Fibroblast of skin of back (primary cell): ENCODE measurements at regions not wholly inside any gene's neighbourhood (a gene's known extent, or its start where the extent isn't known, plus 50 kb on each side); places are given as distances from the start of the nearest gene placed in this dataset.

ENCODE experiments used
- DNase-seq: peaks from one replicate; pipeline ENCODE4 v3.0.0-alpha.2; 2013

GRCh38 chr4:110900213-110900769, 277.4 kb upstream of the PITX2 start:
- peak; percentile 54 for DNase-seq

DNA sequence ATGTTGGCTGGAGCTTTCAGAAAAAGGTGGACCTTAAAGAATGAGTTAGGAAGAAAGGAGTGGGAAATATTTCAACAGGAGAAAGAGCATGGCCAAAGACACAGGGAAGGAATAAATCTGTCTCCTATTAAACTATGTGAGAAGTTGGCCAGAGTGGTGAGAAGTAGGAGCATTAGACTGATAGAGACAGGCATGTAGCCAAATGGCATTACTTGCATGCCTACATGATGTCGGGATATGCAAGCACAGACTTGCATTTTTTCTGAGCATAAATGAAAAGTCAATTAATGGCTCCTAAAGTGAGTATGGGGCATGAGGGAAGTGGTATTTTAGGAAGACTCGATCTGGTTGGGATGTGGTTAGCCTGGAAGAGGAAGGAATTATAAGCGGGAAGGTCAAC, 279.6 kb upstream of the PITX2 start:
- DNase-seq: peak; percentile 52

GRCh38 chr4:110904435-110905065, 281.7 kb upstream of the PITX2 start:
- peak; percentile 50 for DNase-seq

DNA sequence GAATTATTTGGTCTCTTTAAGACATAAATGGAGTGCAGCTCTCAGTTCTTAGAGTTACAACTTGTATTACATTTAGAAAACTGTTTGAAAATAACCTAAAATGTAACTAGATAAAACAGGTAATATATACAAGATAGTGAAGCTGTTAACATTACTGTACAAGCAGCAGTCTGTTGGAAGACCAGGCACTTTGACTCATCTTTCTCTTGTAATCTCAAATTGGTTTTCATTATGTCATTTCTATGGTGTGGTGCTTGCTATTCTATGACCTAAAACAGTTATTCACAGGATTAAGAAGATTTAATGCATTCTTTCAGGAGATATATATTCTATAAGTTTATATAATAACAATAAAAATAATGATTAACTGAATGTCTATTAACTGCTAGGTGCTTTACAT, 282.5 kb upstream of the PITX2 start:
- no peak for DNase-seq

DNA sequence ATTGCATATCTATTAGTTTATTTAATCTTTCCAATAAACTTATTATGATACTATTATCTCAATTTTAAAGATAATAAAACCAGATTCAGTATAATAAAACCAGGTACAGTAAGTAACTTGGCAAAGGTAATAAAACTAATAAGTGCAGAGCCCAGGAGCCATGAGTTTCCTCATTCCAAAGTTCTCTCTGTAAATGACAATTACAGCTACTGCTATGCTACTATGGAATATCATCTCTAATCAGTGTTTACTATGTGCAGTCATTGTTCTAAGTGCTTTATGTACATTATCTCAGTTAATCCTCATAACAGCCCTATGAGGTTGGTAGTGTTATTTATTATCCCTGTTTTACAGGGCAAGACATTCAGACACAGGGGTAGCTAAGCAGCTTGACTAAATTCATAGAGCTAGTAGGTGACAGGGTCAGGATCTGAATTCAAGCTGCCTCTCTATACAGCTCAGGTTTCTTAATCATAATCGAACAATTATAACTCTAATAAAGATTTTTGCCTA, 285.0 kb upstream of the PITX2 start:
- DNase-seq: no peak

DNA sequence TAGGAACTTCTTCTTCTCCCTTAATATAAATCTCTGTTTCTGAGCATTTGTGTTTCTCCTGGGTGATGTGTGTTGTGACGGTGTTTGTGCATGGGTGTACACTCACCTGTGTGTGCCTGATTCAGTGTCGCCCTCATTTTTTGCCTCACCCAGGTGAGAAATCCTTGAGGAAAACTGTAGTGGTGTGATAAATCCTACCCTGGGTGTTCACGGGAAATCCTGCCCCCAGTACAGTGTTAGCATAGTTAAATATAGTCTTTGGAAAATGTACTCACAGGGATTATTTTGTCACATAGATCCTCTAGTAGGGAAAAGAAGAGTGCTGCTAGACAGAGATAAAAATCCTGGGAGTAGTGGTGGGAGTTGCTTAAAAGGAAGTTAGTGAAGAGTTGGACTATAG, 291.9 kb upstream of the PITX2 start:
- no peak for DNase-seq

DNA sequence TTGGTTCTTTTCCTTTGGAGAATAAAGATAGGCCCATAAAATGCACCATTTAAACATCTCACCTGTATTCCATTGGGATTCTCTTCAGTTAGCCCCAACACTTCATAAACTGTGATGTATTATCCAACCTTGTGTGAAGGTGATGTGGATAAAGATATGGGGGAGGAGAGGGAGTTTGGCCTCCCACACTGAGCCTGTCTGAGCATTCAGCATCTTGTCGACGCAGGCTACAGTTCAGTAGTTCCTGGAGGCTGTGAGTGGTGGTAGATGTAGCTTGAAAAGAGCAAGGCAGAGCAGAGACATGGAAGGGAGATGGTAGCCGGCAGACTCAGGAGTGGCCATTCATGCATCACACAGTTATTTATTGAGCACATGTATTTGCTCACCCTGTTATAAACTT, 292.4 kb upstream of the PITX2 start:
- no peak for DNase-seq

- no peak for DNase-seq
Observed at GRCh38 chr4:110916505-110916904, 293.6 kb upstream of the PITX2 start.

DNA sequence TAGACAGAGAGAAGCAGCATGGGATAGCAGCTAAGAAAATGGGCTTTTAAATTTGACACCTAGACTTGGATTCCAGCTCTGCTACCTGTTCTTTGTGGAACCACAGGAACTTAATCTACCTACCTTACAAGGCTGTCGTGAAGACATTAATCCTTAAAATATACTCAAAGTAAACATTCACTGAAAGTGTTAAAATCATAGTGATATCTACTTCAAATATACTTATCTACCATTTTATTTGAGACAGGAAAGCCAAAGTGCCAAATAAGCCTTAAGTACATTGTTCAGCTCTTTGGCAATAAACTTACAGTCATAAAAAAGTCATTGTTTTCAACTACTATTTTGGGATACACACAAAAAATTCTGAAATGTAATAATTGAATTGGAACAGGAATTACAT, 295.0 kb upstream of the PITX2 start:
- no peak for DNase-seq

GRCh38 chr4:110920990-110921389, 298.1 kb upstream of the PITX2 start:
- DNase-seq: no peak

DNA sequence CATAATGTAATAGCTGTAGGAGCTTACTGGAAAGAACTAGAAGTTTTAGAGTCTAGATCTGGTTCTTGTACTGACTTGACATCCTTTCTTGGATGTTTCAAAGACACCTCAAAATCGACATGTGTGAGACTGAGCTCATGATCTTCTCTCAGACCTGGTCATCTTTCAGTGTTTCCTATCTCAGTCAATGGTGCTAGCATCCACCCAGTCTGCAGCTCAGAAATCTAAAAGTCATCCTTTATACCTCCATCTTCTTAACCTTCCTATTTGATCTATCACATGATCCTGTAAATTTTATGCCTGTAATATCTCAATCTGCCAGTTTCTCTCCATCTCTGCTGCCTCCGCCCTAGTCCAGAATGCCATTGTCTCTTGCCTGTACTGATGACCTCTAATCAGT, 301.9 kb upstream of the PITX2 start:
- DNase-seq: no peak

- no peak for DNase-seq
Observed at GRCh38 chr4:110926841-110927400, 304.0 kb upstream of the PITX2 start.

- no peak for DNase-seq
Observed at GRCh38 chr4:110933341-110933740, 310.5 kb upstream of the PITX2 start.

DNA sequence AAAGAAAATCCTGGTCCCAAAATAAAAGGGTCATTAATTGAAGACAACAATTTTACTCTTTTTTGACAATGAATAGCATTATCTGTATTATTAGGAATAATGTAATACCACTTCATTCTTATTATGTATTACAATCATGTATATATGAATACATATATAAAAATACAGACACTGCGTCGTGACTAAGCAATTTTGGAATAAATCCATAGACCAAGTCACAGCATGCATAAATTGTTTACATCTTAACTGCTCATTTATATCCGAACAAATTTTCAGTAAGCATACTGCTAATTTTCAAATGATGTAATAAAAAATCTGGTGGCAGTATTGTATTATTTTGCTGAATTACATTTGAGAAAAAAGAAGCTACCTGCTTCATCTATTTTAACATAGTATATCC, 321.6 kb upstream of the PITX2 start:
- no peak for DNase-seq

GRCh38 chr4:110945600-110945999, 322.7 kb upstream of the PITX2 start:
- no peak for DNase-seq

DNA sequence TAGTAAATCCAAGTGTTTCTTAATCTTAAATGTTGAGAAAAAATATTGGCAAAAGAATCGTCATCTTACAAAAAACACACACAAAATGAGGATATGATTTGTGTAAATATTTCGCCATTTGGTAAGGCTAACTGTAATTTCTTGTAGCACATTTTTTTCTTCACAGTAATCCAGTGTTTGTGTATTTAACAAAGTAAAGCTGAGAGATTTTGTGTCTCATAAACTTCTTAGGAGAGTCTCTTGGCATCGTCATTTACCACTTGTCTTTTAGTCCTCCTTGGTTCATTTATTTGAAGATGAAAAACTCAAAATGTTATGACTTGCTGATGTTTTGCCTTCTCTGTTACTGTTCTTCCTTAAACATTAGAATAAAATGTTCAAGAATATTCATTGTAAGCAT, 326.7 kb upstream of the PITX2 start:
- DNase-seq: peak; percentile 45

DNA sequence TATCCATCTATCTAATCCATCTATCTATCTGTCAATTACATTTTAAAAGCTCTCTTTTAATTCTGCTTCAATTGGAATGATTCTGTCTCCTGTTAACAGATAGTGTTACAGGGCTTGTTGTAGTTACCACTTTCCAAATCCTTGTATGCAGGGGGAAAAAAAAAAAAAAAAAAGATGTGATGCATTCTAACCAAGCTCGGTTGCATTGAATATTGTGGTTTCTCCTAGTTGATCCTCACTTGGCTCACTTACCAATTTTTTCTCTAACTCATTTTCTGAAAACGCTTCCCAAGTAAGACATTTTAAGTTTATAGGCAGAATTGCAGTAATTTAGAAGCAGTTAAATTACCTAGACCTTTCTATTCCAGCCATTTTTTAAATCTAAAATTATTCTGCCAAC, 327.9 kb upstream of the PITX2 start:
- no peak for DNase-seq

DNA sequence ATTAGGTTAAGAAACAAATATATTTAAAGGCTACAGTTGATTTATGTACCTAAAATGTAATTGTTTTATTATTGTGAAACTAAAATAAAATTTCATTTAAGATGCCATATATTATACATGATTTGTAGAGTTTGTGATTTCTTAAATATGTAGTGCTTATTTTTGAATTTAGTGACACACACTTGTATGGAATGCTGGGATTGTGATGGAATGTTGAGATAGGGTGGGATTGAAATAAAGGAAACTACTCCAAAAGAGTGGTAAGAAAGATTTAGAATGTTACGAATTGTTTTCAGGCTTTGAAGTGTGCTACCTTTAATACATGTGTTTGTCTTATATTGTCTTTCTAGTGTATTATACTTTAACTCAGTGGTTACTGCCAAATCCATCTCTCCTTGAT, 330.3 kb upstream of the PITX2 start:
- peak; percentile 67 for DNase-seq

- DNase-seq: no peak
Observed at GRCh38 chr4:110953898-110954297, 331.0 kb upstream of the PITX2 start.

- DNase-seq: no peak
Observed at GRCh38 chr4:110955748-110956147, 332.9 kb upstream of the PITX2 start.

- DNase-seq: peak; percentile 55
Observed at GRCh38 chr4:110959041-110959643, 336.3 kb upstream of the PITX2 start.

- DNase-seq: no peak
Observed at GRCh38 chr4:110961066-110961465, 338.2 kb upstream of the PITX2 start.

GRCh38 chr4:110962616-110963015, 339.7 kb upstream of the PITX2 start:
- no peak for DNase-seq

- DNase-seq: no peak
Observed at GRCh38 chr4:110963662-110964280, 340.9 kb upstream of the PITX2 start.
